HL-60 (cell line): ENCODE measurements at regions not wholly inside any gene's neighbourhood (a gene's known extent, or its start where the extent isn't known, plus 50 kb on each side); places are given as distances from the start of the nearest gene placed in this dataset.

Experiments
- DNase-seq, 2 experiments: peaks; one replicate each; pipeline ENCODE4 v3.0.0-alpha.2; 2010 to 2020; ENCODE audit warnings: low read depth in 1 of 2, low spot score in 1 of 2
- H3K27ac ChIP-seq: fragments of 250-450 bp; sonication (Bioruptor Pico); replicated peaks from 2 replicates; pipeline ENCODE4 v1.5.1; 2020; ENCODE audit warnings: mild to moderate bottlenecking, moderate library complexity
- H3K27me3 ChIP-seq: fragments of 250-450 bp; sonication (Bioruptor Pico); 2 replicates; pipeline ENCODE4 v1.5.1; 2021; ENCODE audit warnings: mild to moderate bottlenecking, moderate library complexity; ENCODE audit not compliant: insufficient read depth, poor library complexity, severe bottlenecking
- H3K4me3 ChIP-seq: replicated peaks from 2 replicates; pipeline ENCODE4 v1.5.1; 2011; ENCODE audit warnings: mild to moderate bottlenecking, control low read depth, low read length; ENCODE audit not compliant: insufficient read depth
- GABPA ChIP-seq: IDR thresholded peaks from 2 replicates; pipeline ENCODE4 v1.6.1; 2012; ENCODE audit warnings: low read depth
- POLR2AphosphoS5 ChIP-seq: IDR thresholded peaks from 2 replicates; pipeline ENCODE4 v1.6.1; 2012; ENCODE audit warnings: low read depth
- REST ChIP-seq: IDR thresholded peaks from 2 replicates; pipeline ENCODE4 v1.6.1; 2012; ENCODE audit warnings: low read depth; ENCODE audit not compliant: insufficient replicate concordance
- SPI1 ChIP-seq: IDR thresholded peaks from 2 replicates; pipeline ENCODE4 v1.6.1; 2012; ENCODE audit warnings: low read depth, mild to moderate bottlenecking, borderline replicate concordance
- TF ChIP-seq, protein P1 (sequence below): IDR thresholded peaks from one replicate; pipeline ENCODE4 v1.5.1; 2011; ENCODE audit warnings: low read length, control low read depth, inconsistent platforms; ENCODE audit not compliant: insufficient read depth

DNA sequence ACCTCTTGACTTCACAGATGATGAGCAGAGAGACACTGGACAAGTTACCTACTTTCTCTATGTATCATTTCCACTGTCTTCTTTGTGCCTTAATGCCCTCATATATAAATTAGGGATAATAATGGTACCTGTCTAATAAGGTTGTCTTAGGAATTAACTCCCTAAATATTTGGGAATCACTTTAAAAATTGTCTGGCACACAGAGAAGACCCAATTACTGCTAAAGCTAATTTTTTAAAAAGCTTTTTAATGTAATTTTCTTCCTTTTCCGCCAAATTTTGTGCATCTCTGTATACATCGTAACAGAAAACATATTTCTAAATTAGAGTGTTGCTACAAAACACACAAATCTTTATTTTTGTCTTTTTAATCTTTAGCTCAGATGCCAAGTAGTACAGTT is 816.8 kb upstream of the ADGRB3 start:
- DNase-seq = no peak
- Histone ChIP-seq H3K27me3 (no peaks in the 10 kb centered on the region), H3K4me3 (no peak overlapping the region), H3K27ac (no peak overlapping the region)
- TF ChIP-seq POLR2AphosphoS5 = no peak
- TF ChIP-seq SPI1 = no peak
- TF ChIP-seq, protein P1, sequence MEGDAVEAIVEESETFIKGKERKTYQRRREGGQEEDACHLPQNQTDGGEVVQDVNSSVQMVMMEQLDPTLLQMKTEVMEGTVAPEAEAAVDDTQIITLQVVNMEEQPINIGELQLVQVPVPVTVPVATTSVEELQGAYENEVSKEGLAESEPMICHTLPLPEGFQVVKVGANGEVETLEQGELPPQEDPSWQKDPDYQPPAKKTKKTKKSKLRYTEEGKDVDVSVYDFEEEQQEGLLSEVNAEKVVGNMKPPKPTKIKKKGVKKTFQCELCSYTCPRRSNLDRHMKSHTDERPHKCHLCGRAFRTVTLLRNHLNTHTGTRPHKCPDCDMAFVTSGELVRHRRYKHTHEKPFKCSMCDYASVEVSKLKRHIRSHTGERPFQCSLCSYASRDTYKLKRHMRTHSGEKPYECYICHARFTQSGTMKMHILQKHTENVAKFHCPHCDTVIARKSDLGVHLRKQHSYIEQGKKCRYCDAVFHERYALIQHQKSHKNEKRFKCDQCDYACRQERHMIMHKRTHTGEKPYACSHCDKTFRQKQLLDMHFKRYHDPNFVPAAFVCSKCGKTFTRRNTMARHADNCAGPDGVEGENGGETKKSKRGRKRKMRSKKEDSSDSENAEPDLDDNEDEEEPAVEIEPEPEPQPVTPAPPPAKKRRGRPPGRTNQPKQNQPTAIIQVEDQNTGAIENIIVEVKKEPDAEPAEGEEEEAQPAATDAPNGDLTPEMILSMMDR = no peak
- TF ChIP-seq GABPA = no peak
- TF ChIP-seq REST = no peak

DNA sequence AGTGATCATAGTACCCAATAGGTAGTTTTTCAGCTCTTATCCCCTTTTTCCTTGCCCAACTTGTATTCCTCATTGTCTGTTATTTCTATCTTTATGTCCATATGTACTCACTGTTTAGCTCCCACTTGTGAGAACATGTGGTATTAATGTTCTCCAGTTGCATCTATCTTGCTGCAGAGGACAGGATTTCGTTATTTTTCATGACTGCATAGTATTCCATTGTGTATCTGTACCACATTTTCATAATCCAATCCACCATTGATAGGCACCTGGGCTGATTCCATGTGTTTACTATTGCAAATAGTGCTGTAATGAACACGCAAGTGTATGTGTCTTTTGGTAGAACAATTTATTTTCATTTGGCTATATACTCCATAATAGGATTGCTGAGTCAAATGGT is 819.5 kb upstream of the ADGRB3 start:
- Histone ChIP-seq H3K27me3 (no peaks in the 10 kb centered on the region), H3K4me3 (no peak overlapping the region), H3K27ac (no peak overlapping the region)
- no peak for DNase-seq
- TF ChIP-seq POLR2AphosphoS5 (no peak), GABPA (no peak), REST (no peak), SPI1 (no peak)
- TF ChIP-seq, protein P1 = no peak

GRCh38 chr6:67814262-67814661 is 820.8 kb upstream of the ADGRB3 start:
- no peak overlapping the region for H3K27ac ChIP-seq
- H3K27me3 ChIP-seq = no peaks in the 10 kb centered on the region
- TF ChIP-seq REST (no peak), GABPA (no peak), POLR2AphosphoS5 (no peak), SPI1 (no peak)
- TF ChIP-seq, protein P1 = no peak
- DNase-seq = no peak
- no peak overlapping the region for H3K4me3 ChIP-seq
